GM18909 (cell line): ENCODE measurements at regions not wholly inside any gene's neighbourhood (a gene's known extent, or its start where the extent isn't known, plus 50 kb on each side); places are given as distances from the start of the nearest gene placed in this dataset.
"Not testable (repeated sequence)": the region's sequence is repeated elsewhere in the genome, so short reads cannot be mapped to it uniquely, and the experiment has no call there.

Experiments used
- ATAC-seq: cut with Tn5 transposase; IDR thresholded peaks from one replicate; pipeline ENCODE4 v1.9.1; 2021; ENCODE audit warnings: mild to moderate bottlenecking; ENCODE audit not compliant: unreplicated experiment, poor library complexity

- ATAC-seq = no peak
Observed at GRCh38 chr15:45804028-45804427, 169.2 kb downstream of the SQOR start.

- ATAC-seq = no peak
Observed at GRCh38 chr15:45810201-45810600, 175.4 kb downstream of the SQOR start.

- no peak for ATAC-seq
Observed at GRCh38 chr15:45812200-45812599, 177.4 kb downstream of the SQOR start.

- not testable (repeated sequence) for ATAC-seq
Observed at GRCh38 chr15:45817578-45817977, 182.7 kb downstream of the SQOR start.

GRCh38 chr15:45821390-45821789 is 186.6 kb downstream of the SQOR start:
- no peak for ATAC-seq

- ATAC-seq = not testable (repeated sequence)
Observed at GRCh38 chr15:45822968-45823367, 188.1 kb downstream of the SQOR start.

GRCh38 chr15:45827275-45827674 is 192.4 kb downstream of the SQOR start:
- no peak for ATAC-seq

GRCh38 chr15:45827766-45828165 is 192.9 kb downstream of the SQOR start:
- no peak for ATAC-seq

GRCh38 chr15:45829336-45830153 is 194.7 kb downstream of the SQOR start:
- no peak for ATAC-seq

GRCh38 chr15:45831787-45832186 is 197.0 kb downstream of the SQOR start:
- no peak for ATAC-seq

- no peak for ATAC-seq
Observed at GRCh38 chr15:45834622-45835021, 199.8 kb downstream of the SQOR start.

- ATAC-seq = no peak
Observed at GRCh38 chr15:45842151-45842550, 207.3 kb downstream of the SQOR start.

- no peak for ATAC-seq
Observed at GRCh38 chr15:45847645-45848044, 212.8 kb downstream of the SQOR start.

- no peak for ATAC-seq
Observed at GRCh38 chr15:45849136-45849535, 214.3 kb downstream of the SQOR start.

- ATAC-seq = no peak
Observed at GRCh38 chr15:45854455-45855202, 219.8 kb downstream of the SQOR start.

GRCh38 chr15:45855210-45855906 is 220.5 kb downstream of the SQOR start:
- ATAC-seq = no peak

- no peak for ATAC-seq
Observed at GRCh38 chr15:45855907-45856579, 221.2 kb downstream of the SQOR start.

- ATAC-seq = no peak
Observed at GRCh38 chr15:45857291-45857690, 222.5 kb downstream of the SQOR start.

GRCh38 chr15:45858491-45858890 is 223.7 kb downstream of the SQOR start:
- ATAC-seq = no peak

- no peak for ATAC-seq
Observed at GRCh38 chr15:45862034-45862433, 227.2 kb downstream of the SQOR start.
